OCI-LY1 (cell line): ENCODE measurements at regions not wholly inside any gene's neighbourhood (a gene's known extent, or its start where the extent isn't known, plus 50 kb on each side); places are given as distances from the start of the nearest gene placed in this dataset.

ENCODE experiments used
- H2AFZ ChIP-seq: fragments of 200-600 bp; sonication (generic), shearing (Covaris generic); 2 replicates; pipeline ENCODE4 v1.6.0; 2014; ENCODE audit warnings: antibody characterized with exemption, mild to moderate bottlenecking, low read length
- H3F3A ChIP-seq: fragments of 200-600 bp; sonication (generic), shearing (Covaris generic); 2 replicates; pipeline ENCODE4 v1.6.0; 2014; ENCODE audit warnings: mild to moderate bottlenecking, antibody characterized with exemption, low read length, moderate library complexity; ENCODE audit not compliant: insufficient read depth
- H3K27ac ChIP-seq: fragments of 200-600 bp; sonication (generic); 2 replicates; pipeline ENCODE4 v1.5.1; 2014; ENCODE audit warnings: low read length, mixed run types, mild to moderate bottlenecking, low read depth; ENCODE audit not compliant: poor library complexity, severe bottlenecking
- H3K27me3 ChIP-seq: fragments of 200-600 bp; sonication (generic); 2 replicates; pipeline ENCODE4 v1.6.0; 2014; ENCODE audit warnings: antibody characterized with exemption, mild to moderate bottlenecking, low read length, moderate library complexity; ENCODE audit not compliant: insufficient read depth
- H3K36me3 ChIP-seq: fragments of 200-600 bp; sonication (generic); 2 replicates; pipeline ENCODE4 v1.6.1; 2014; ENCODE audit warnings: mild to moderate bottlenecking, antibody characterized with exemption, low read length, moderate library complexity, mixed read lengths; ENCODE audit not compliant: insufficient read depth
- H3K4me1 ChIP-seq: fragments of 200-600 bp; sonication (generic); 2 replicates; pipeline ENCODE4 v1.5.1; 2014; ENCODE audit warnings: mild to moderate bottlenecking, low read length, moderate library complexity; ENCODE audit not compliant: insufficient read depth, severe bottlenecking
- H3K4me2 ChIP-seq: fragments of 200-600 bp; sonication (generic), shearing (Covaris generic); 2 replicates; pipeline ENCODE4 v1.6.1; 2014; ENCODE audit warnings: low read length
- H3K4me3 ChIP-seq: fragments of 200-600 bp; sonication (generic); 2 replicates; pipeline ENCODE4 v1.5.1; 2014; ENCODE audit warnings: low read length, low read depth, mild to moderate bottlenecking, mixed read lengths; ENCODE audit not compliant: poor library complexity, severe bottlenecking
- H3K79me2 ChIP-seq: fragments of 200-600 bp; shearing (Covaris generic); 2 replicates; pipeline ENCODE4 v1.6.1; 2016; ENCODE audit warnings: mixed run types, low read length, mixed read lengths; ENCODE audit not compliant: insufficient read depth
- H3K9ac ChIP-seq: fragments of 200-600 bp; sonication (generic), shearing (Covaris generic); 2 replicates; pipeline ENCODE4 v1.6.1; 2014; ENCODE audit warnings: mild to moderate bottlenecking, low read length, mixed read lengths
- H3K9me2 ChIP-seq: fragments of 200-600 bp; sonication (generic), shearing (Covaris generic); 2 replicates; pipeline ENCODE4 v1.6.1; 2014; ENCODE audit warnings: low read depth, mild to moderate bottlenecking, low read length, mixed read lengths
- H3K9me3 ChIP-seq: fragments of 200-600 bp; shearing (Covaris generic); 2 replicates; pipeline ENCODE4 v1.6.1; 2014; ENCODE audit warnings: low read length, mixed read lengths
- H4K20me1 ChIP-seq: fragments of 200-600 bp; sonication (generic), shearing (Covaris generic); 2 replicates; pipeline ENCODE4 v1.6.0; 2016; ENCODE audit warnings: mild to moderate bottlenecking, low read length; ENCODE audit not compliant: insufficient read depth
- EZH2 ChIP-seq: fragments of 200-600 bp; sonication (generic), shearing (Covaris generic); IDR thresholded peaks from 2 replicates; pipeline ENCODE4 v1.8.0; 2017; ENCODE audit warnings: borderline replicate concordance, mixed run types, mild to moderate bottlenecking, antibody characterized with exemption, low read length, moderate library complexity, mixed read lengths
- TF ChIP-seq, protein P1 (sequence below): fragments of 200-600 bp; sonication (generic), shearing (Covaris generic); IDR thresholded peaks from 2 replicates; pipeline ENCODE4 v1.5.1; 2017; ENCODE audit warnings: mild to moderate bottlenecking, antibody characterized with exemption, low read length, moderate library complexity, mixed read lengths

DNA sequence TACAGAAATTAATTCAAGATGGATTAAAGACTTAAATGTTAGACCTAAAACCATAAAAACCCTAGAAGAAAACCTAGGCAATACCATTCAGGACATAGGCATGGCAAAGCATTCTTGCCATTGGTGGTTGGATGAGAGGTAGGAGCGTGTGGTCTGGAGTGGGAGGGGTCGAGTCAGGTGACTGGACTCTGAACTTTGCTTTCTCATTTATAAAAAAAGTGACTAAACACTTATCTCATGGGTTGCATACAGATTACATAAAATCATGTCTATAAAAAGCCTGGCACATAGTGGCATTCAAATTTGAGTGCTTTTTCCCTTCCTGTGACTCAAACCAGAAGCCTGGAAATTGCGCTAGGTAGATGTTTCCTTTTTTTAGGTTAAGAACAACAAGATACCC, 159.7 kb upstream of the SHISA6 start:
- Histone ChIP-seq H3K9ac (no peak overlapping the region), H3K27ac (no peak overlapping the region), H3K79me2 (no peaks in the 10 kb centered on the region), H3K36me3 (no peaks in the 10 kb centered on the region), H3K4me3 (no peak overlapping the region), H3K9me2 (no peaks in the 10 kb centered on the region), H3K4me2 (no peak overlapping the region), H3K4me1 (no peaks in the 10 kb centered on the region), H3F3A (no peaks in the 10 kb centered on the region), H3K27me3 (no peaks in the 10 kb centered on the region), H2AFZ (no peak overlapping the region), H3K9me3 (no peaks in the 10 kb centered on the region), H4K20me1 (no peaks in the 10 kb centered on the region)
- TF ChIP-seq EZH2: no peak
- TF ChIP-seq, protein P1, sequence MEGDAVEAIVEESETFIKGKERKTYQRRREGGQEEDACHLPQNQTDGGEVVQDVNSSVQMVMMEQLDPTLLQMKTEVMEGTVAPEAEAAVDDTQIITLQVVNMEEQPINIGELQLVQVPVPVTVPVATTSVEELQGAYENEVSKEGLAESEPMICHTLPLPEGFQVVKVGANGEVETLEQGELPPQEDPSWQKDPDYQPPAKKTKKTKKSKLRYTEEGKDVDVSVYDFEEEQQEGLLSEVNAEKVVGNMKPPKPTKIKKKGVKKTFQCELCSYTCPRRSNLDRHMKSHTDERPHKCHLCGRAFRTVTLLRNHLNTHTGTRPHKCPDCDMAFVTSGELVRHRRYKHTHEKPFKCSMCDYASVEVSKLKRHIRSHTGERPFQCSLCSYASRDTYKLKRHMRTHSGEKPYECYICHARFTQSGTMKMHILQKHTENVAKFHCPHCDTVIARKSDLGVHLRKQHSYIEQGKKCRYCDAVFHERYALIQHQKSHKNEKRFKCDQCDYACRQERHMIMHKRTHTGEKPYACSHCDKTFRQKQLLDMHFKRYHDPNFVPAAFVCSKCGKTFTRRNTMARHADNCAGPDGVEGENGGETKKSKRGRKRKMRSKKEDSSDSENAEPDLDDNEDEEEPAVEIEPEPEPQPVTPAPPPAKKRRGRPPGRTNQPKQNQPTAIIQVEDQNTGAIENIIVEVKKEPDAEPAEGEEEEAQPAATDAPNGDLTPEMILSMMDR: no peak

DNA sequence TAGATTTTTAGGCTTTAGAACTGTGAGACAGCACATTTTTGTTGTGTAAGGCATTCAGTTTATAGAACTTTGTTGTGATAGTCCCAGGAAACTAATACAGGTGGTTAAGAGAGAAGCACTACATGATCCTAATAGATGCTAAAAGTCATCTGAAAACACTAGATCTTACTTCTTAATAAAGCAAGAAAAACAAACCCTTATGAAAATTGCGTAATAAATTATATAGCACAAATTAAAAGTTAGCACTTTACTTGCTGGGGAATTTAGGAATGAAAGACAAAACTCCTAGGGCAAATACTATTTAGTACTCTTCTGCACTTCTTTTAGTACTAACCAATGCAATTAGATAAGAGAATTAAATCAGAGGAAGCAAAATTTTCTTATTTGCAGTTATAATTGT, 163.3 kb upstream of the SHISA6 start:
- Histone ChIP-seq H3K9me3 (no peaks in the 10 kb centered on the region), H3K9ac (no peak overlapping the region), H3K4me3 (no peak overlapping the region), H3F3A (no peaks in the 10 kb centered on the region), H2AFZ (no peak overlapping the region), H3K27ac (no peak overlapping the region), H3K27me3 (no peaks in the 10 kb centered on the region), H3K4me2 (no peak overlapping the region), H4K20me1 (no peaks in the 10 kb centered on the region), H3K36me3 (no peaks in the 10 kb centered on the region), H3K4me1 (no peaks in the 10 kb centered on the region), H3K79me2 (no peaks in the 10 kb centered on the region), H3K9me2 (no peaks in the 10 kb centered on the region)
- TF ChIP-seq, protein P1: no peak

DNA sequence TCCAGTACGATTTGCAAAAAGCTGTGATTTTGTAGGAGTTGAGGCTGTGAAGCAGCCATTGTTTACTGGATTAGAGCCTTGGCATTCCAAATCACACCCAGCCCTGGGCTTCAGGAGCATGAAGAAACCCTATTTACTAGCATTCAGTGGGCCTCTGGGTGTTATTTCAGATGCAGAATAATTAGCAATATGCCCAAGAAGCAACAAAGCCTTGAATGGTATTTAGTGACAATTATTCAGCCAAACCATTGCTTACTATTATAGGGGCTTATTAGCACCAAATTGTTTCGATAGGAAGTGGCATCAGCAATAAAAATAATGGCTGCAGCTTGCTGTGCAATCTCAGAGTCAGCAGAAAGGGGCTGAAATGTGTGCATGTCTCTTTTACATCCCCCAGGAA, 166.6 kb upstream of the SHISA6 start:
- Histone ChIP-seq H3K4me2 (no peak overlapping the region), H3K9ac (no peak overlapping the region), H3K9me3 (no peaks in the 10 kb centered on the region), H3K27me3 (no peaks in the 10 kb centered on the region), H3K79me2 (no peaks in the 10 kb centered on the region), H2AFZ (no peak overlapping the region), H3K9me2 (no peaks in the 10 kb centered on the region), H3K4me1 (no peaks in the 10 kb centered on the region), H3K36me3 (no peaks in the 10 kb centered on the region), H3K4me3 (no peak overlapping the region), H3F3A (no peaks in the 10 kb centered on the region), H4K20me1 (no peaks in the 10 kb centered on the region), H3K27ac (no peak overlapping the region)
- TF ChIP-seq EZH2: no peak
- TF ChIP-seq, protein P1: no peak
